Activated CD4-positive, CD25-positive, alpha-beta regulatory T cell treated with anti-CD3 and anti-CD28 coated beads, Interleukin-2, amount 50 U/mL, for 24 hours (primary cell): ENCODE measurements at regions not wholly inside any gene's neighbourhood (a gene's known extent, or its start where the extent isn't known, plus 50 kb on each side); places are given as distances from the start of the nearest gene placed in this dataset.
"Not testable (repeated sequence)": the region's sequence is repeated elsewhere in the genome, so short reads cannot be mapped to it uniquely, and the experiment has no call there.

ENCODE experiments used
- ATAC-seq, 2 donors: fragments of 150-1000 bp; cut with Tn5 transposase; one replicate each; pipeline ENCODE4 v1.10.0; 2021; ENCODE audit warnings: mild to moderate bottlenecking in 1 of 2, moderate library complexity in 1 of 2

DNA sequence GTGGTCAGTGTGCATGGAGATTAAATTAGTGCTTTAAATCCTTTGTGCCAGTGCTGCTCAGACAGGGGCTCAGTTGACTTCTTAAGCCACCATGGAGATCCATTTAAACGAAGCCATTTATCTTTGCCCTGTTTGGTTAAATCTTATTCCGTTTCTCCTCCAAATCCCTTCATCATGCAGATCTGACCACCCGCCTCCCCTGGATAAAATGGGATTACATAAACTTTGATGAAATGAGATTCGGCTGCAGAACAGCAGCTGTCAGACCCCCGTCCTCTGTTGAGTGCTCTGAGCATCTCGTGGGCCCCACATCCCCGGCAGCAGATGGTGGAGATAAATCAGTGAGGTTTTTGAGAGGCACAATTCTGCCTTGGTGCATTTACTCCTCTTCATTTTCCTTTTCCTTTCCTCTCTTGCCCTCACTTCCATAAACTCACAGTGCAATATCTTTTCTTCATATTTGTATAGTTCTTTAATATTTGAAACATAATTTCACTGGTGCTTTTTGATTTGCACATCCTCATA is 84.4 kb upstream of the TWIST2 start:
- ATAC-seq: no peak

DNA sequence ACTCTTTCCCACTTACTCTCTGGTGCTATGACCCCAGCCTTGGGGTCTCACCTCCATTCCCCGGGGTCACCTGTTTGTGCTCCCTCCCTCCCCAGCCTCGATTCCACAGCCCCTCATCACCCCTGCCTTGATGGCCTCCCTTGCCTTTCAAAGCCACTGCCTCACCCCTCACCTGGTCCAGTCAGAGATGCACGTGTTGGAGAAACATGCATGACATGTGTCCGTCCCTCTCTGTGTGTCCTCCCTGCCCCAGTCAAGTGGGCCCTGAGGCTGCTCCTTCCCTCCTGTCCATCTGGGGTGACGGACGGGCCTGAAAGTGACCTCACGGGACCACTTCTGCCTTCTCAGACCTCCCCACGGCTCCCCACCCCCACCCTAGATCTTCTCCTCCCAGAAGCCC is 82.3 kb upstream of the TWIST2 start:
- no peak for ATAC-seq

GRCh38 chr2:238771218-238771617 is 76.7 kb upstream of the TWIST2 start:
- ATAC-seq: no peak

DNA sequence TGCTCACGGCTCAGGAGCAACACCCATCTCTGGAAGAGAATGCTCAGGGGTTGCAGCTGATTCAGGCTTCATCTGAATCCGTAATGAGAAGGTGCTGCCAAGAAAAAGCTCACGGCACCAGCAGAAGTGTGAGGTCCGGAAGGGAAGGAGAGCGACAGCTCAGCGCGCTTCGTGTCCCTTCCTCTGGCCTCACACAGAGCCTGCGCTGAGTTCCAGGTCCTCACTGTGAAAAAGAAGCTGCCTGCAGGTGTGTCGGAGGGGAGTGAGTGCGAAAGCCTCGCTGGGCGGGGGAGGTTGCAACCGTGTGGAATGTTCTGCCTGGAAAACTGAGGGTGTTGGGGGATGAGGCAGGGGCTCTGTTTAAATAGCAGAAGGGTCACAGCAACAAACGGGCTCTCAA is 76.2 kb upstream of the TWIST2 start:
- ATAC-seq: no peak

- no peak for ATAC-seq
Observed at GRCh38 chr2:238772635-238773297, 75.1 kb upstream of the TWIST2 start.

GRCh38 chr2:238773472-238773871 is 74.4 kb upstream of the TWIST2 start:
- no peak for ATAC-seq

GRCh38 chr2:238774071-238774470 is 73.8 kb upstream of the TWIST2 start:
- ATAC-seq: no peak

- no peak for ATAC-seq
Observed at GRCh38 chr2:238774980-238775509, 72.8 kb upstream of the TWIST2 start.

- no peak for ATAC-seq
Observed at GRCh38 chr2:238775591-238775990, 72.3 kb upstream of the TWIST2 start.

DNA sequence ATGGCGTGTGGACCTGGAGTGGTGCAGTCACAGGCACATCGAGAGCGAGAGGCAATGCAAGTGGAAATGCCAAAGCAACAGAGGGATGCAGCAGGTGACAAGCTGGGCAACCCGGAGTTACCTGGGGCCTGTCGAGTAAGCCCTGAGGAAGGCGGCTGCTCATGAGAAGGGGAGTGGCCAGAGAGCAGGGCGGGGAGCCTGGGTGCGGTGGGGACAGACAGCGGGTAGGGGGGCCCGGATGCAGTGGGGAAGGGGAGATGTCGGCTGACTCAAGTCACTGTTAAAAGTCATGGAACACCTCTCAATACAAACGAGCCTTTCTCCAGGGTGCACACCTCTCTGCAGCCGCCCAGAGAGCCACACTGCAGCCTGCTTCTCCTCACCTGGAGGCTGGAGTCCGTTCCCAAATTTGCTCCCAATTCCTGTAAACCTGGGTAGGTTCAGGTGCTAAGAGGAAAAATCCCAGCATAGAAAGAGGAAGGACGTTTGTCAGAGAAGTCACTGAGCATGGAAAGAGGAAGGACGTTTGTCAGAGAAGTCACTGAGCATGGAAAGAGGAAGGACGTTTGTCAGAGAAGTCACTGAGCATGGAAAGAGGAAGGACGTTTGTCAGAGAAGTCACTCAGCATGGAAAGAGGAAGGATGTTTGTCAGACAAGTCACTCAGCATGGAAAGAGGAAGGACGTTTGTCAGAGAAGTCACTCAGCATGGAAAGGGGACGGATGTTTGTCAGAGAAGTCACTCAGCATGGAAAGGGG is 71.7 kb upstream of the TWIST2 start:
- no peak for ATAC-seq

DNA sequence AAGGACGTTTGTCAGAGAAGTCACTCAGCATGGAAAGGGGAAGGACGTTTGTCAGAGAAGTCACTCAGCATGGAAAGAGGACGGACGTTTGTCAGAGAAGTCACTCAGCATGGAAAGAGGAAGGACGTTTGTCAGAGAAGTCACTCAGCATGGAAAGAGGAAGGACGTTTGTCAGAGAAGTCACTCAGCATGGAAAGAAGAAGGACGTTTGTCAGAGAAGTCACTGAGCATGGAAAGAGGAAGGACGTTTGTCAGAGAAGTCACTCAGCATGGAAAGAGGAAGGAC is 71.2 kb upstream of the TWIST2 start:
- not testable (repeated sequence) for ATAC-seq

- ATAC-seq: no peak
Observed at GRCh38 chr2:238777369-238778067, 70.4 kb upstream of the TWIST2 start.

DNA sequence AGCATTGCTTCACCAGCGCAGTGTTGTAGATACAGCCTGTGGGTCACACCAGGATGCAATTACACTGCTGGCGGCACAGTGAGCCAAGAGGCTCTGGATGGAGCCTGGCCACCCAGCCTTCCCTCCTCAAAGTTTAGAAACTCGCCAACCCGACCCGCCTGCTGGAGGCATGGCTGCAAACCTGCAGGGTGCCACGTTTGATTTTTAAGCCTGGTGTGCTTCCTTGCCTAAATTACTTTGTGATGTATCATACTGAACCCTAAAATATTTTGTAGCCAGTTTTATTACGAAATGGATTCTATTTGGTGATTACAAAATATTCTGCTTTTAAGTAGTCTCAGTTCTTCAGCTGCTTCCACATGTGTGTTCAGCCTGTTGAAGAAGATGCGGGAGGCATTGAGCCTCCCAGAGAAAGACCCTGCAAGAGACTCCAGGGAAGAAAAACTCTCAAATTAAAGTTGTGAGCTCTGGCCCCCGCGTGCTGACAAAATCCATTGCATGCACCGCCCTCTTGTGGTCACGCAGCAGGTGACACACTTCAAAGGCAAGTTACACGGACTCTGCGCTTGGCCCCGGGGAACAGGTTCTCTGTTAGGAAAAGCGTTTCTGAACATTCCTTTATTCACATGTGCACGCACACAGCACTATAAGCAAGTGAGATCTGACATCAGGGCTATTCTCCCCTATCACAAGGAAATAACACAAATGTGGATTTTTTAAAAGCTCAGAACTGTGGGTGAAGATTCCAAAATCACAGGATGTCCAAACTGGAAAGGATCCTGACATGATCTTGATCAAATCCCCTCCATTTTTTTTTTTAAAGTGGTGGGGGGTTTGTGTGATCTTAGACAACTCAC is 63.0 kb upstream of the TWIST2 start:
- peak in 1 of 2 donors; percentile 38 for ATAC-seq

DNA sequence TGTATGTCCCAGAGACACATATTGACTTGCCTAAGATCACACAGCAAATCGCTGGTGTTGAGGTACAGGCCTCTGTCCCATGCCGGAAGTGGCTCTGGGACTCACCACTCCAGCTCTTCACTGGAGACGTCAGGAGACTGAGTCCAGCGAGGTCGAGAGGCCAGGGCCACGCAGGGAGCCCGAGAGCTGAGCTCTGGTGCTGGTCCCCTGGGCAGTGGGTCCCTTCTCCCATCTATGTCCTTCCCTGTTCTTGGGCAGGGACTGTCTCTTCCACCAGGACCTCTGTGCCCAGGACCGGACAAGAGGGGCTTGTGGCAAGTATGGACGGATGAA is 62.4 kb upstream of the TWIST2 start:
- no peak for ATAC-seq

DNA sequence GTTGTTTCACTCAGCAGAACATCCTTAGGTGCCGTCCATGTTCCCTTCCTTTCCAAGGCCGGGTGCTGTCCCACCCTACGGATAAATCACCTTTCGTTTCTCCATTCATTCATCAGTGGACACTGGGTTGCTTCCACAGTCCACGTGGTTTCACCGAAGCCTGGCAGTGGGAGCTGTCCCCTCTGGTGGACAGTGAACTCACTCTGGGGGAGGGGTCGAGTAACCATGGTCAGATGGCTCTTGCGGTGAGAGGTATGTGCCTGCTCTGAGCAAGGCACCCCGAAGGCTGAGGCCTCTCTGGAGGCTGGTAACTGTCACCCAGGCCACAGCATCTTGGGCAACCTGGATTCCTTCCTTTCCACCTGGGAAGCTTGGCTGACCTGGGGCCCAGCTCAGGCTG is 61.5 kb upstream of the TWIST2 start:
- ATAC-seq: no peak

GRCh38 chr2:238786792-238787490 is 60.9 kb upstream of the TWIST2 start:
- no peak for ATAC-seq

GRCh38 chr2:238787501-238787900 is 60.4 kb upstream of the TWIST2 start:
- no peak for ATAC-seq

GRCh38 chr2:238789317-238789806 is 58.5 kb upstream of the TWIST2 start:
- no peak for ATAC-seq

GRCh38 chr2:238790126-238790832 is 57.6 kb upstream of the TWIST2 start:
- no peak for ATAC-seq

GRCh38 chr2:238790833-238791230 is 57.1 kb upstream of the TWIST2 start:
- no peak for ATAC-seq

DNA sequence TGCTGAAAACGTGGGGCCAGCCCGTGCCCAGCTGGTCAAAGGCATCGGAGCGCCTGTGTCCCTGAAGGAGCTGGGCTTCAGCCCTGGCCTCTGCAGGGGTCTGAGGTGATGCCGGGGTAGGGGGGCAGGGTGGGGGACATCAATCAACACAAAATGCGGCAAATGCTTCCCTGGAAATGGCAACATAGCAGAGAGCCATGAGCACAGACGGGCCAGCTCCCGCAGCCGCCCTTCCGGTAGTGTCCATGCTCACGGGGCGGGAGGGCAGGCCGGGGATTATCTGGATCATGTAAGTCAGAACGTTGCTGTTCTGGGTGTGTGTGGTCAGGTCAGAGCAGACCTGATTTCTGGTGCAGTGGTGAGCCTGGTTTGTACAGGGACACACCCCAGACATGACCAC is 56.5 kb upstream of the TWIST2 start:
- ATAC-seq: no peak
